Effector memory CD4-positive, alpha-beta T cell (primary cell): ENCODE measurements at regions not wholly inside any gene's neighbourhood (a gene's known extent, or its start where the extent isn't known, plus 50 kb on each side); places are given as distances from the start of the nearest gene placed in this dataset.

Source experiments
- DNase-seq, 3 donors: peaks; one replicate each; pipeline ENCODE4 v3.0.0-alpha.2; 2020
- H3K27ac ChIP-seq: 2 replicates; pipeline ENCODE4 v1.7.0; 2013; ENCODE audit warnings: mild to moderate bottlenecking, low read length, moderate library complexity; ENCODE audit not compliant: insufficient read depth, poor library complexity, severe bottlenecking
- H3K27me3 ChIP-seq: replicated peaks from 2 replicates; pipeline ENCODE4 v1.7.0; 2013; ENCODE audit warnings: mild to moderate bottlenecking, low read length; ENCODE audit not compliant: insufficient read depth, control insufficient read depth, poor library complexity, severe bottlenecking
- H3K36me3 ChIP-seq: 2 replicates; pipeline ENCODE4 v1.7.0; 2013; ENCODE audit warnings: mild to moderate bottlenecking, low read length, moderate library complexity; ENCODE audit not compliant: control insufficient read depth, insufficient read depth
- H3K4me1 ChIP-seq: 2 replicates; pipeline ENCODE4 v1.7.0; 2013; ENCODE audit warnings: low read length, mild to moderate bottlenecking; ENCODE audit not compliant: control insufficient read depth, insufficient read depth, poor library complexity, severe bottlenecking
- H3K4me3 ChIP-seq: 2 replicates; pipeline ENCODE4 v1.7.0; 2013; ENCODE audit warnings: low read length, low read depth, mild to moderate bottlenecking; ENCODE audit not compliant: insufficient read depth, poor library complexity, severe bottlenecking
- H3K9me3 ChIP-seq: 2 replicates; pipeline ENCODE4 v1.7.0; 2013; ENCODE audit warnings: mild to moderate bottlenecking, low read length, moderate library complexity; ENCODE audit not compliant: control insufficient read depth

- no peak for DNase-seq
- no peak overlapping the region for H3K4me3 ChIP-seq
Measured at GRCh38 chr11:115912484-115912945, 408.3 kb upstream of the CADM1 start.

GRCh38 chr11:115911613-115912346, 407.6 kb upstream of the CADM1 start:
- H3K9me3 ChIP-seq: no peaks in the 10 kb centered on the region
- no peak overlapping the region for H3K27ac ChIP-seq
- no peak for DNase-seq
- H3K4me3 ChIP-seq: no peak overlapping the region
- no peaks in the 10 kb centered on the region for H3K4me1 ChIP-seq
- H3K36me3 ChIP-seq: no peaks in the 10 kb centered on the region
- H3K27me3 ChIP-seq: no peaks in the 10 kb centered on the region

More at GRCh38 chr11:115912484-115912945, 408.3 kb upstream of the CADM1 start:
- no peak overlapping the region for H3K27ac ChIP-seq
- no peaks in the 10 kb centered on the region for H3K4me1 ChIP-seq
- no peaks in the 10 kb centered on the region for H3K36me3 ChIP-seq
- no peaks in the 10 kb centered on the region for H3K9me3 ChIP-seq
- H3K27me3 ChIP-seq: no peaks in the 10 kb centered on the region

- H3K27me3 ChIP-seq: no peaks in the 10 kb centered on the region
Measured at GRCh38 chr11:115910379-115910778, 406.2 kb upstream of the CADM1 start.

GRCh38 chr11:115906171-115906570, 402.0 kb upstream of the CADM1 start:
- H3K9me3 ChIP-seq: no peaks in the 10 kb centered on the region
- H3K27ac ChIP-seq: no peak overlapping the region
- H3K4me3 ChIP-seq: no peak overlapping the region
- DNase-seq: no peak
- H3K36me3 ChIP-seq: no peaks in the 10 kb centered on the region
- H3K27me3 ChIP-seq: no peaks in the 10 kb centered on the region
- H3K4me1 ChIP-seq: no peaks in the 10 kb centered on the region

More at GRCh38 chr11:115910379-115910778, 406.2 kb upstream of the CADM1 start:
- H3K9me3 ChIP-seq: no peaks in the 10 kb centered on the region
- H3K36me3 ChIP-seq: no peaks in the 10 kb centered on the region
- H3K4me1 ChIP-seq: no peaks in the 10 kb centered on the region
- no peak for DNase-seq
- no peak overlapping the region for H3K4me3 ChIP-seq
- H3K27ac ChIP-seq: no peak overlapping the region

- DNase-seq: no peak
- Histone ChIP-seq H3K4me1 (no peaks in the 10 kb centered on the region), H3K27me3 (no peaks in the 10 kb centered on the region), H3K4me3 (no peak overlapping the region), H3K27ac (no peak overlapping the region), H3K9me3 (no peaks in the 10 kb centered on the region), H3K36me3 (no peaks in the 10 kb centered on the region)
Measured at GRCh38 chr11:115905341-115906000, 401.3 kb upstream of the CADM1 start.

- Histone ChIP-seq H3K27me3 (no peaks in the 10 kb centered on the region), H3K27ac (no peak overlapping the region), H3K4me3 (no peak overlapping the region), H3K9me3 (no peaks in the 10 kb centered on the region), H3K36me3 (no peaks in the 10 kb centered on the region), H3K4me1 (no peaks in the 10 kb centered on the region)
- no peak for DNase-seq
Measured at GRCh38 chr11:115903179-115903578, 399.0 kb upstream of the CADM1 start.

GRCh38 chr11:115901069-115901468, 396.9 kb upstream of the CADM1 start:
- H3K36me3 ChIP-seq: no peaks in the 10 kb centered on the region
- no peaks in the 10 kb centered on the region for H3K9me3 ChIP-seq
- DNase-seq: no peak

GRCh38 chr11:115900111-115900510, 395.9 kb upstream of the CADM1 start:
- Histone ChIP-seq H3K27me3 (no peaks in the 10 kb centered on the region), H3K4me3 (no peak overlapping the region), H3K4me1 (no peaks in the 10 kb centered on the region), H3K27ac (no peak overlapping the region), H3K36me3 (no peaks in the 10 kb centered on the region), H3K9me3 (no peaks in the 10 kb centered on the region)
- DNase-seq: no peak

More at GRCh38 chr11:115901069-115901468, 396.9 kb upstream of the CADM1 start:
- H3K27ac ChIP-seq: no peak overlapping the region
- no peak overlapping the region for H3K4me3 ChIP-seq
- H3K27me3 ChIP-seq: no peaks in the 10 kb centered on the region
- no peaks in the 10 kb centered on the region for H3K4me1 ChIP-seq

GRCh38 chr11:115897707-115898106, 393.5 kb upstream of the CADM1 start:
- Histone ChIP-seq H3K4me1 (no peaks in the 10 kb centered on the region), H3K36me3 (no peaks in the 10 kb centered on the region), H3K4me3 (no peak overlapping the region), H3K27me3 (no peaks in the 10 kb centered on the region), H3K27ac (no peak overlapping the region), H3K9me3 (no peaks in the 10 kb centered on the region)
- no peak for DNase-seq

GRCh38 chr11:115896084-115896483, 391.9 kb upstream of the CADM1 start:
- Histone ChIP-seq H3K4me3 (no peak overlapping the region), H3K27me3 (no peaks in the 10 kb centered on the region), H3K9me3 (no peaks in the 10 kb centered on the region), H3K36me3 (no peaks in the 10 kb centered on the region), H3K4me1 (no peaks in the 10 kb centered on the region), H3K27ac (no peak overlapping the region)
- DNase-seq: no peak
